NT2/D1 (cell line): ENCODE measurements at regions not wholly inside any gene's neighbourhood (a gene's known extent, or its start where the extent isn't known, plus 50 kb on each side); places are given as distances from the start of the nearest gene placed in this dataset.

Experiments used
- DNase-seq: peaks from one replicate; pipeline ENCODE4 v3.0.0-alpha.2; 2011; ENCODE audit warnings: low read depth, low spot score
- H3K27me3 ChIP-seq: 2 replicates; pipeline ENCODE4 v1.6.0; 2011; ENCODE audit warnings: mild to moderate bottlenecking; ENCODE audit not compliant: insufficient read length, insufficient read depth
- H3K36me3 ChIP-seq: 2 replicates; pipeline ENCODE4 v1.6.1; 2011; ENCODE audit warnings: mild to moderate bottlenecking, low read length, mixed read lengths; ENCODE audit not compliant: insufficient read depth, insufficient read length
- H3K4me1 ChIP-seq: 2 replicates; pipeline ENCODE4 v1.5.1; 2011; ENCODE audit not compliant: insufficient read depth, insufficient read length
- H3K4me3 ChIP-seq: 2 replicates; pipeline ENCODE4 v1.5.1; 2011; ENCODE audit warnings: low read depth; ENCODE audit not compliant: insufficient read length
- H3K9ac ChIP-seq: 2 replicates; pipeline ENCODE4 v1.6.0; 2011; ENCODE audit warnings: low read depth; ENCODE audit not compliant: insufficient read length
- H3K9me3 ChIP-seq: 2 replicates; pipeline ENCODE4 v1.5.1; 2011; ENCODE audit warnings: mild to moderate bottlenecking, low read length; ENCODE audit not compliant: insufficient read depth
- SUZ12 ChIP-seq: IDR thresholded peaks from 2 replicates; pipeline ENCODE4 v1.6.1; 2011; ENCODE audit not compliant: insufficient read length, insufficient read depth; ENCODE audit errors: extremely low read depth
- YY1 ChIP-seq: IDR thresholded peaks from 2 replicates; pipeline ENCODE4 v1.6.1; 2011; ENCODE audit not compliant: insufficient read length, insufficient read depth
- ZNF274 ChIP-seq: IDR thresholded peaks from 2 replicates; pipeline ENCODE4 v1.6.1; 2011; ENCODE audit warnings: mild to moderate bottlenecking, low read depth, low read length

- Histone ChIP-seq H3K9ac (no peak overlapping the region), H3K4me3 (no peak overlapping the region), H3K36me3 (no peaks in the 10 kb centered on the region), H3K4me1 (no peaks in the 10 kb centered on the region), H3K27me3 (no peaks in the 10 kb centered on the region), H3K9me3 (no peaks in the 10 kb centered on the region)
- TF ChIP-seq YY1, result no peak
- no peak for TF ChIP-seq ZNF274
- TF ChIP-seq SUZ12, result no peak
- no peak for DNase-seq
Observed at GRCh38 chr5:88452820-88453219, 184.2 kb upstream of the TMEM161B start.

- H3K27me3 ChIP-seq, result no peaks in the 10 kb centered on the region
- no peaks in the 10 kb centered on the region for H3K9me3 ChIP-seq
- H3K4me1 ChIP-seq, result no peaks in the 10 kb centered on the region
- DNase-seq, result no peak
- H3K9ac ChIP-seq, result no peak overlapping the region
- H3K36me3 ChIP-seq, result no peaks in the 10 kb centered on the region
- TF ChIP-seq YY1 (no peak), ZNF274 (no peak), SUZ12 (no peak)
- H3K4me3 ChIP-seq, result no peak overlapping the region
Observed at GRCh38 chr5:88450239-88450638, 181.6 kb upstream of the TMEM161B start.

- no peak overlapping the region for H3K4me3 ChIP-seq
Observed at GRCh38 chr5:88438006-88438405, 169.4 kb upstream of the TMEM161B start.

GRCh38 chr5:88436290-88436689, 167.6 kb upstream of the TMEM161B start:
- Histone ChIP-seq H3K9ac (no peak overlapping the region), H3K4me1 (peaks cover 2% of the 10 kb centered on the region)

More at GRCh38 chr5:88438006-88438405, 169.4 kb upstream of the TMEM161B start:
- Histone ChIP-seq H3K9ac (no peak overlapping the region), H3K4me1 (peaks cover 2% of the 10 kb centered on the region), H3K27me3 (no peaks in the 10 kb centered on the region), H3K9me3 (no peaks in the 10 kb centered on the region), H3K36me3 (no peaks in the 10 kb centered on the region)
- DNase-seq, result no peak
- no peak for TF ChIP-seq YY1
- TF ChIP-seq SUZ12, result no peak
- TF ChIP-seq ZNF274, result no peak

GRCh38 chr5:88428633-88429032, 160.0 kb upstream of the TMEM161B start:
- Histone ChIP-seq H3K9ac (no peak overlapping the region), H3K27me3 (no peaks in the 10 kb centered on the region), H3K9me3 (no peaks in the 10 kb centered on the region), H3K4me3 (no peak overlapping the region), H3K36me3 (no peaks in the 10 kb centered on the region), H3K4me1 (no peaks in the 10 kb centered on the region)
- TF ChIP-seq ZNF274 (no peak), YY1 (no peak), SUZ12 (no peak)
- no peak for DNase-seq

More at GRCh38 chr5:88436290-88436689, 167.6 kb upstream of the TMEM161B start:
- H3K27me3 ChIP-seq, result no peaks in the 10 kb centered on the region
- no peaks in the 10 kb centered on the region for H3K36me3 ChIP-seq
- no peak for DNase-seq
- no peak overlapping the region for H3K4me3 ChIP-seq
- no peaks in the 10 kb centered on the region for H3K9me3 ChIP-seq
- TF ChIP-seq ZNF274, result no peak
- no peak for TF ChIP-seq SUZ12
- no peak for TF ChIP-seq YY1

- Histone ChIP-seq H3K36me3 (no peaks in the 10 kb centered on the region), H3K4me3 (no peak overlapping the region), H3K9ac (no peak overlapping the region), H3K9me3 (no peaks in the 10 kb centered on the region), H3K27me3 (no peaks in the 10 kb centered on the region), H3K4me1 (no peaks in the 10 kb centered on the region)
- TF ChIP-seq YY1 (no peak), SUZ12 (no peak), ZNF274 (no peak)
- DNase-seq, result no peak
Observed at GRCh38 chr5:88426441-88426840, 157.8 kb upstream of the TMEM161B start.

GRCh38 chr5:88425124-88425523, 156.5 kb upstream of the TMEM161B start:
- Histone ChIP-seq H3K4me1 (no peaks in the 10 kb centered on the region), H3K27me3 (no peaks in the 10 kb centered on the region), H3K4me3 (no peak overlapping the region), H3K9ac (no peak overlapping the region), H3K36me3 (no peaks in the 10 kb centered on the region), H3K9me3 (no peaks in the 10 kb centered on the region)
- DNase-seq, result no peak
- TF ChIP-seq ZNF274 (no peak), SUZ12 (no peak)
